NB4 (cell line): ENCODE measurements at regions not wholly inside any gene's neighbourhood (a gene's known extent, or its start where the extent isn't known, plus 50 kb on each side); places are given as distances from the start of the nearest gene placed in this dataset.
A peak's percentile ranks its signal among the peaks of the same experiment; 100 is the strongest.

Experiments
- TF ChIP-seq, protein P1 (sequence below): IDR thresholded peaks from one replicate; pipeline ENCODE4 v1.5.1; 2012; ENCODE audit warnings: low read depth, low read length
- TF ChIP-seq, protein P2 (sequence below): IDR thresholded peaks from 2 replicates; pipeline ENCODE4 v1.6.1; 2011; ENCODE audit warnings: low read depth, low read length

DNA sequence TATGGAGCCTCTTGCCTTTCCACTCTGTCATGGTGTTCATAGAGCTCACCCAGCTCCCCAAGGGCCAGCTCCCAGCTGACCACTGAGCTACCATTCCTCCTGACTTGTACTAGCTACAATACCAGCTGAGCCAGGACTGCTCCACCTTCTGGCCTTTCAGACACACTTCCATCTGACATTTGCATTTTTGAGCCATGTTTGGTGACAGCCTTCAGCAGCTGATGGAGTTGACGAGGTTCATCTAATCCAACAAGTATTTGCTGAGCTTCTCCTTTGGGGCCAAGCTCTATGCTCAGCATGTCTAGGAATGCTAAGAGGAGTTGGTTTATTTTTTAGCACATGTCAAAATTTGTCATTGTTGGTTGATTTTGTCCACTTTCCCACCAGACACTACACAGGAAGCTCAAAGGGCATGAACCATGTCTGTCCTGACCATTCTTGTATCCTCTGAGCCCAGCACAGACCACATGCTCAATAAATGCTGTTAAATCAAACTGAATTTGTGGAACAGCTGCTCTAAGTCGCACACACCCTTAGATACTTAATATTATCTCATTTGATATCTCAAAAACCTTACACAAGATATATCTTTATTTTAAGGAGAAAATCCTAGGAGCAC, 142.6 kb upstream of the PPARGC1A start:
- TF ChIP-seq, protein P1, sequence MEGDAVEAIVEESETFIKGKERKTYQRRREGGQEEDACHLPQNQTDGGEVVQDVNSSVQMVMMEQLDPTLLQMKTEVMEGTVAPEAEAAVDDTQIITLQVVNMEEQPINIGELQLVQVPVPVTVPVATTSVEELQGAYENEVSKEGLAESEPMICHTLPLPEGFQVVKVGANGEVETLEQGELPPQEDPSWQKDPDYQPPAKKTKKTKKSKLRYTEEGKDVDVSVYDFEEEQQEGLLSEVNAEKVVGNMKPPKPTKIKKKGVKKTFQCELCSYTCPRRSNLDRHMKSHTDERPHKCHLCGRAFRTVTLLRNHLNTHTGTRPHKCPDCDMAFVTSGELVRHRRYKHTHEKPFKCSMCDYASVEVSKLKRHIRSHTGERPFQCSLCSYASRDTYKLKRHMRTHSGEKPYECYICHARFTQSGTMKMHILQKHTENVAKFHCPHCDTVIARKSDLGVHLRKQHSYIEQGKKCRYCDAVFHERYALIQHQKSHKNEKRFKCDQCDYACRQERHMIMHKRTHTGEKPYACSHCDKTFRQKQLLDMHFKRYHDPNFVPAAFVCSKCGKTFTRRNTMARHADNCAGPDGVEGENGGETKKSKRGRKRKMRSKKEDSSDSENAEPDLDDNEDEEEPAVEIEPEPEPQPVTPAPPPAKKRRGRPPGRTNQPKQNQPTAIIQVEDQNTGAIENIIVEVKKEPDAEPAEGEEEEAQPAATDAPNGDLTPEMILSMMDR: peak; percentile 37
- TF ChIP-seq, protein P2, sequence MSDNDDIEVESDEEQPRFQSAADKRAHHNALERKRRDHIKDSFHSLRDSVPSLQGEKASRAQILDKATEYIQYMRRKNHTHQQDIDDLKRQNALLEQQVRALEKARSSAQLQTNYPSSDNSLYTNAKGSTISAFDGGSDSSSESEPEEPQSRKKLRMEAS: no peak
